ENCODE measurements at regions not wholly inside any gene's neighbourhood (a gene's known extent, or its start where the extent isn't known, plus 50 kb on each side); places are given as distances from the start of the nearest gene placed in this dataset.
A peak's percentile ranks its signal among the peaks of the same experiment; 100 is the strongest.

DNA sequence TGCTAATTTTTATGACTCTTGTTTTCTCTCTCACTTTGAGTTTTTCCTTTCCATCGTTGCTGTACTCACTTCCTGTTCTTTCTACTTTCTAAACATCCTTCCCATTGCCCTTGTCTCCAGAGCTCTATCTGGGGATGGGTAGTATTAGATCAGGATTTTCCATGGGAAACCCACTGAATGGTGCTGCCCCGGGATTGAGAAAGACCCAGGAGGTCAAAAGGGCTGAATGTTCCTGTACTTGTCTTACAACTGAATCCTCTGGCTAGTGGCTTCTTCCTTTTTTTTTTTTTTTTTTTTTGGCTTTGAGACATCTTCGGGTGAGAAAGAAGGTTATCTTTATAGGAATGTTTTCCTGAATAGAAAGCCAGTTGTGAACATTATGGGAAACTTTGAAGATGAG is 364.8 kb upstream of the SLC14A2 start:
- TF ChIP-seq, protein P1, sequence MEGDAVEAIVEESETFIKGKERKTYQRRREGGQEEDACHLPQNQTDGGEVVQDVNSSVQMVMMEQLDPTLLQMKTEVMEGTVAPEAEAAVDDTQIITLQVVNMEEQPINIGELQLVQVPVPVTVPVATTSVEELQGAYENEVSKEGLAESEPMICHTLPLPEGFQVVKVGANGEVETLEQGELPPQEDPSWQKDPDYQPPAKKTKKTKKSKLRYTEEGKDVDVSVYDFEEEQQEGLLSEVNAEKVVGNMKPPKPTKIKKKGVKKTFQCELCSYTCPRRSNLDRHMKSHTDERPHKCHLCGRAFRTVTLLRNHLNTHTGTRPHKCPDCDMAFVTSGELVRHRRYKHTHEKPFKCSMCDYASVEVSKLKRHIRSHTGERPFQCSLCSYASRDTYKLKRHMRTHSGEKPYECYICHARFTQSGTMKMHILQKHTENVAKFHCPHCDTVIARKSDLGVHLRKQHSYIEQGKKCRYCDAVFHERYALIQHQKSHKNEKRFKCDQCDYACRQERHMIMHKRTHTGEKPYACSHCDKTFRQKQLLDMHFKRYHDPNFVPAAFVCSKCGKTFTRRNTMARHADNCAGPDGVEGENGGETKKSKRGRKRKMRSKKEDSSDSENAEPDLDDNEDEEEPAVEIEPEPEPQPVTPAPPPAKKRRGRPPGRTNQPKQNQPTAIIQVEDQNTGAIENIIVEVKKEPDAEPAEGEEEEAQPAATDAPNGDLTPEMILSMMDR (IDR thresholded peaks at IDR 0.05; ENCODE audit: borderline replicate concordance) = no peak
- Histone ChIP-seq H3K4me3 (no peak overlapping the region), H3K9me3 (replicated peaks) (no peaks in the 10 kb centered on the region), H3K36me3 (no peaks in the 10 kb centered on the region), H3K27ac (replicated peaks) (peak overlapping the region; percentile 87), H3K27me3 (ENCODE audit: low read depth) (no peaks in the 10 kb centered on the region), H3K4me1 (peaks cover 48% of the 10 kb centered on the region)
- no peak for DNase-seq
- intact Hi-C loops (cut with micrococcal nuclease) = no loop called here

- Histone ChIP-seq H3K4me3 (no peak overlapping the region), H3K27me3 (ENCODE audit: low read depth) (no peaks in the 10 kb centered on the region), H3K9me3 (replicated peaks) (no peaks in the 10 kb centered on the region), H3K4me1 (peaks cover 48% of the 10 kb centered on the region), H3K36me3 (no peaks in the 10 kb centered on the region), H3K27ac (replicated peaks) (no peak overlapping the region)
- no peak for DNase-seq
- TF ChIP-seq, protein P1 (IDR thresholded peaks at IDR 0.05; ENCODE audit: borderline replicate concordance) = no peak
- intact Hi-C loops (cut with micrococcal nuclease) = no loop called here
These were observed 364.0 kb upstream of the SLC14A2 start for GRCh38 chr18:45251236-45251635.

GRCh38 chr18:45252474-45252873 is 362.8 kb upstream of the SLC14A2 start:
- TF ChIP-seq, protein P1 (IDR thresholded peaks at IDR 0.05; ENCODE audit: borderline replicate concordance) = no peak
- Histone ChIP-seq H3K9me3 (replicated peaks) (no peaks in the 10 kb centered on the region), H3K4me3 (no peak overlapping the region), H3K27ac (replicated peaks) (no peak overlapping the region), H3K4me1 (peaks cover 48% of the 10 kb centered on the region), H3K27me3 (ENCODE audit: low read depth) (no peaks in the 10 kb centered on the region), H3K36me3 (no peaks in the 10 kb centered on the region)
- no peak for DNase-seq
- intact Hi-C loops (cut with micrococcal nuclease) = no loop called here

DNA sequence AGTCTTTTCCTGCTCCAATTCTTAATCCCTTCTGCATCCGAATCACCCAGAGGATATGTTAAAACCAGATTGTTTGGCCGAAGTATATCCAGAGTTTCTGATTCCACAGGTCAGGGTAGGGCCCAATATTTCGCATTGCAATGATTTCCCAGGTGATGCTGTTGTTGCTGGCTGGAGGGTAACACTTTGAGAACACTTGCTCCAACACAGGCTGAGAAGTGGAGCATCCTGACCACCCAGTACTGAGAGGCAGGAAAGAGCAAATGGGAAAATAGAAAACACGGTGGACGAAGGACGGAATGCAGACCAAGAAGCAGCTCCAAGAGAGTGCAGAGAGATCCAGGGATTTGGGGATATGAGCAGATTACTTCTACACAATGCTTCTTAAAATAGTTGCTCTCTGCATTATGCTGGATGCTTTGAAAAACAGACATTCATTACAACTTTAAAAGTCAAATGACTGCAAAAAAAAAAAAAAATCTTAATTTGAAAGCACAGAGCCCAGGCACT is 362.2 kb upstream of the SLC14A2 start:
- peaks cover 42% of the 10 kb centered on the region for H3K4me1 ChIP-seq
- peak overlapping the region; percentile 65 for H3K27ac ChIP-seq (replicated peaks)
- no peak for DNase-seq
- no peaks in the 10 kb centered on the region for H3K9me3 ChIP-seq (replicated peaks)
- TF ChIP-seq, protein P1 (IDR thresholded peaks at IDR 0.05; ENCODE audit: borderline replicate concordance) = no peak
- intact Hi-C loops (cut with micrococcal nuclease) = no loop called here
- H3K4me3 ChIP-seq = no peak overlapping the region
- no peaks in the 10 kb centered on the region for H3K36me3 ChIP-seq
- H3K27me3 ChIP-seq (ENCODE audit: low read depth) = no peaks in the 10 kb centered on the region

DNA sequence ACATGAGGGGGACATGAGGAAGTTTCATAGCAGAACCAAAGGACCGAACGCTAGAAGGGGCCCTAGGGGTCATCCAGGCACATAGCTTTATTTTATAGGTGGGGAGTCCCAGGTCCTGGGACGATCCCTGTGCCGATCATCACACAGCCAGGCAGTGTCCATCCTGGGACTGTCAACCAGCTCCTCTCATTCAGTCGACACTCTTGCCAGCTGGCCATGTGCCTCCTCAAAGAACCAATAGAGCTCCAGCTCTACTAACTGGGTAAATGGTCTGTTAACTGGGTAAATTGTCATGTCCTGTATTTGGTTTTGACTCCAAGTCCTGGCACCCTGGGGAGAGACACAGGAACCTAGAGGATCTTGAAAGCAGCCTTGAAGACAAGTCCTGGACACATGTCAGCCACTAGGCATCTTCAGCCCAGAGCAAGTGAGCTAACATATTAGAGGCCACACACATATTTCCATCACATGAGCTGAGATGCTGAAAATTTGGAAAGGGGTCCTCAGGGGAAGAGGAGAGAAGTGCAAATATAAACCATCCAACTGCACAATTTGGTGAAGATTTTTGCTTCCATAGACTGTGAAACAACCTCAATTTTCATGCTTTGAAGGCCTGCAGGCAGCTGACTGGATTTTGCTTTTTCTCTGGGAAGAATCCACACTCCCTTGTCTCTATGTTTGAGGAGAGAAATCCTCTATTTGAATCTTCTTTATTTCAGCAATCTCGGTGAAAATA is 361.1 kb upstream of the SLC14A2 start:
- intact Hi-C loops (cut with micrococcal nuclease) = no loop called here
- Histone ChIP-seq H3K27me3 (ENCODE audit: low read depth) (no peaks in the 10 kb centered on the region), H3K36me3 (no peaks in the 10 kb centered on the region), H3K4me1 (peaks cover 32% of the 10 kb centered on the region), H3K4me3 (no peak overlapping the region), H3K9me3 (replicated peaks) (no peaks in the 10 kb centered on the region), H3K27ac (replicated peaks) (peak overlapping the region; percentile 65)
- TF ChIP-seq, protein P1 (IDR thresholded peaks at IDR 0.05; ENCODE audit: borderline replicate concordance) = no peak
- DNase-seq = peak; percentile 31

All from left ventricle myocardium inferior (tissue), 1 donor.